Neural cell (in vitro differentiated cells): ENCODE measurements at regions not wholly inside any gene's neighbourhood (a gene's known extent, or its start where the extent isn't known, plus 50 kb on each side); places are given as distances from the start of the nearest gene placed in this dataset.

Source experiments
- H2AFZ ChIP-seq: fragments of 200-600, 300-800 bp; sonication (generic), shearing (Covaris generic); 2 replicates; pipeline ENCODE4 v1.6.0; 2014; ENCODE audit warnings: low read depth, mild to moderate bottlenecking, antibody characterized with exemption, low read length, moderate library complexity
- H3F3A ChIP-seq: fragments of 200-600 bp; shearing (Covaris generic); 2 replicates; pipeline ENCODE4 v1.6.1; 2016; ENCODE audit warnings: mild to moderate bottlenecking, moderate library complexity, mixed read lengths, antibody characterized with exemption, low read length; ENCODE audit not compliant: insufficient read depth, poor library complexity, severe bottlenecking
- H3K27ac ChIP-seq: fragments of 200-600, 300-800 bp; sonication (generic), shearing (Covaris generic); 2 replicates; pipeline ENCODE4 v1.5.1; 2014; ENCODE audit warnings: mild to moderate bottlenecking, low read length, moderate library complexity
- H3K27me3 ChIP-seq: fragments of 300-800, 200-600 bp; sonication (generic), shearing (Covaris generic); 2 replicates; pipeline ENCODE4 v1.6.0; 2014; ENCODE audit warnings: mild to moderate bottlenecking, low read depth, low read length, moderate library complexity; ENCODE audit not compliant: insufficient read depth
- H3K36me3 ChIP-seq: fragments of 300-800, 200-600 bp; sonication (generic), shearing (Covaris generic); 2 replicates; pipeline ENCODE4 v1.5.1; 2014; ENCODE audit warnings: mild to moderate bottlenecking, antibody characterized with exemption, low read length, moderate library complexity; ENCODE audit not compliant: insufficient read depth
- H3K4me2 ChIP-seq: fragments of 300-800, 200-600 bp; sonication (generic), shearing (Covaris generic); 2 replicates; pipeline ENCODE4 v1.6.0; 2014; ENCODE audit warnings: mild to moderate bottlenecking, low read length
- H3K4me3 ChIP-seq: fragments of 300-800, 200-600 bp; sonication (generic), shearing (Covaris generic); 2 replicates; pipeline ENCODE4 v1.5.1; 2014; ENCODE audit warnings: mild to moderate bottlenecking, low read length, moderate library complexity
- H3K79me2 ChIP-seq: fragments of 200-600 bp; shearing (Covaris generic); replicated peaks from 2 replicates; pipeline ENCODE4 v1.6.0; 2014; ENCODE audit warnings: mild to moderate bottlenecking, low read length, moderate library complexity; ENCODE audit not compliant: insufficient read depth
- H3K9ac ChIP-seq: fragments of 300-800, 200-600 bp; sonication (generic), shearing (Covaris generic); 2 replicates; pipeline ENCODE4 v1.6.1; 2016; ENCODE audit warnings: mild to moderate bottlenecking, low read length, mixed read lengths
- H3K9me2 ChIP-seq: fragments of 200-600 bp; shearing (Covaris generic); 2 replicates; pipeline ENCODE4 v1.6.1; 2016; ENCODE audit warnings: mild to moderate bottlenecking, low read length, mixed read lengths; ENCODE audit not compliant: insufficient read depth
- H3K9me3 ChIP-seq: fragments of 200-600, 300-800 bp; sonication (generic), shearing (Covaris generic); 2 replicates; pipeline ENCODE4 v1.6.1; 2016; ENCODE audit warnings: mild to moderate bottlenecking, mixed run types, low read length, moderate library complexity, mixed read lengths
- H4K20me1 ChIP-seq: fragments of 200-600 bp; shearing (Covaris generic); 2 replicates; pipeline ENCODE4 v1.6.1; 2016; ENCODE audit warnings: mild to moderate bottlenecking, mixed run types; ENCODE audit not compliant: insufficient read depth
- CTCF ChIP-seq: fragments of 450-650 bp; IDR thresholded peaks from 2 replicates; pipeline ENCODE4 v1.5.1; 2014; ENCODE audit warnings: antibody characterized with exemption, mild to moderate bottlenecking, moderate library complexity; ENCODE audit not compliant: poor library complexity, severe bottlenecking
- EP300 ChIP-seq: fragments of 450-650 bp; conservative IDR thresholded peaks from 2 replicates; pipeline ENCODE4 v1.6.1; 2014; ENCODE audit warnings: antibody characterized with exemption, mild to moderate bottlenecking, moderate library complexity; ENCODE audit not compliant: poor library complexity, severe bottlenecking
- EZH2 ChIP-seq: fragments of 200-600, 300-800 bp; shearing (Covaris generic), sonication (generic); IDR thresholded peaks from 2 replicates; pipeline ENCODE4 v1.6.1; 2014; ENCODE audit warnings: antibody characterized with exemption, low read length, borderline replicate concordance, mild to moderate bottlenecking; ENCODE audit not compliant: insufficient read depth, poor library complexity, severe bottlenecking
- MXI1 ChIP-seq: fragments of 450-650 bp; conservative IDR thresholded peaks from 2 replicates; pipeline ENCODE4 v1.6.1; 2014; ENCODE audit warnings: antibody characterized with exemption, mild to moderate bottlenecking; ENCODE audit not compliant: poor library complexity, severe bottlenecking
- POLR2AphosphoS5 ChIP-seq: IDR thresholded peaks from 2 replicates; pipeline ENCODE4 v1.6.1; 2012
- RAD21 ChIP-seq: fragments of 450-650 bp; conservative IDR thresholded peaks from 2 replicates; pipeline ENCODE4 v1.6.1; 2014; ENCODE audit warnings: antibody characterized with exemption, mild to moderate bottlenecking, moderate library complexity
- REST ChIP-seq: IDR thresholded peaks from 2 replicates; pipeline ENCODE4 v1.6.1; 2012; ENCODE audit warnings: borderline replicate concordance
- SMC3 ChIP-seq: fragments of 450-650 bp; conservative IDR thresholded peaks from 2 replicates; pipeline ENCODE4 v1.6.1; 2014; ENCODE audit warnings: antibody characterized with exemption, mild to moderate bottlenecking, moderate library complexity; ENCODE audit not compliant: poor library complexity
- TAF1 ChIP-seq: IDR thresholded peaks from 2 replicates; pipeline ENCODE4 v1.6.1; 2012; ENCODE audit warnings: low read depth

GRCh38 chr3:162845918-162846317 lies 1349.3 kb downstream of the OTOL1 start:
- no peak overlapping the region for H3K4me2 ChIP-seq
- no peaks in the 10 kb centered on the region for H3K79me2 ChIP-seq
- H3K9ac ChIP-seq = no peak overlapping the region
- no peaks in the 10 kb centered on the region for H3K9me3 ChIP-seq
- no peak overlapping the region for H2AFZ ChIP-seq
- TF ChIP-seq POLR2AphosphoS5 (no peak), RAD21 (no peak), SMC3 (no peak), TAF1 (no peak), CTCF (no peak), MXI1 (no peak), EP300 (no peak), REST (no peak), EZH2 (no peak)
- no peaks in the 10 kb centered on the region for H4K20me1 ChIP-seq
- no peaks in the 10 kb centered on the region for H3K27me3 ChIP-seq
- no peaks in the 10 kb centered on the region for H3F3A ChIP-seq
- H3K9me2 ChIP-seq = no peaks in the 10 kb centered on the region
- no peaks in the 10 kb centered on the region for H3K36me3 ChIP-seq
- H3K27ac ChIP-seq = no peak overlapping the region
- H3K4me3 ChIP-seq = no peak overlapping the region

GRCh38 chr3:162847511-162847910 lies 1350.9 kb downstream of the OTOL1 start:
- Histone ChIP-seq H3K9me2 (no peaks in the 10 kb centered on the region), H3K9me3 (no peaks in the 10 kb centered on the region), H3K27ac (no peak overlapping the region), H3K79me2 (no peaks in the 10 kb centered on the region), H3K4me2 (no peak overlapping the region), H3K27me3 (no peaks in the 10 kb centered on the region), H3K4me3 (no peak overlapping the region), H4K20me1 (no peaks in the 10 kb centered on the region), H3F3A (no peaks in the 10 kb centered on the region), H3K9ac (no peak overlapping the region), H2AFZ (no peak overlapping the region), H3K36me3 (no peaks in the 10 kb centered on the region)
- TF ChIP-seq TAF1 (no peak), MXI1 (no peak), POLR2AphosphoS5 (no peak)

GRCh38 chr3:162863579-162863978 lies 1367.0 kb downstream of the OTOL1 start:
- Histone ChIP-seq H3K27ac (no peak overlapping the region), H3K79me2 (no peaks in the 10 kb centered on the region), H2AFZ (no peak overlapping the region), H3K36me3 (no peaks in the 10 kb centered on the region), H3K9me3 (no peaks in the 10 kb centered on the region), H4K20me1 (no peaks in the 10 kb centered on the region), H3K27me3 (no peaks in the 10 kb centered on the region), H3K4me2 (no peak overlapping the region), H3K9me2 (no peaks in the 10 kb centered on the region), H3K4me3 (no peak overlapping the region), H3K9ac (no peak overlapping the region), H3F3A (no peaks in the 10 kb centered on the region)
- TF ChIP-seq REST (no peak), POLR2AphosphoS5 (no peak), EP300 (no peak), TAF1 (no peak), MXI1 (no peak), CTCF (no peak), SMC3 (no peak), RAD21 (no peak), EZH2 (no peak)
